Upper lobe of left lung (tissue), 4 donors: ENCODE measurements at regions not wholly inside any gene's neighbourhood (a gene's known extent, or its start where the extent isn't known, plus 50 kb on each side); places are given as distances from the start of the nearest gene placed in this dataset.

ENCODE experiments used
- CTCF ChIP-seq, 6 experiments: fragments of 450-650 bp in 4 of 6; fragments of 200-600 bp in 2 of 6; sonication (generic) in 2 of 6; IDR thresholded peaks; one replicate each; pipeline ENCODE4 v1.5.1; 2016 to 2019; ENCODE audit warnings: antibody characterized with exemption in 6 of 6
- POLR2A ChIP-seq, 4 donors: fragments of 450-650 bp; IDR thresholded peaks; one replicate each; pipeline ENCODE4 v1.5.1; 2016 to 2017; ENCODE audit warnings: antibody characterized with exemption in 4 of 4, mild to moderate bottlenecking in 2 of 4
- POLR2AphosphoS5 ChIP-seq, 2 donors: sonication (generic); formaldehyde crosslinking; IDR thresholded peaks; one replicate each; pipeline ENCODE4 v1.5.1; 2017; ENCODE audit warnings: antibody characterized with exemption in 2 of 2

- no peak for TF ChIP-seq POLR2AphosphoS5 (IDR thresholded peaks at IDR 0.05)
- no peak for TF ChIP-seq CTCF (IDR thresholded peaks at IDR 0.05)
- TF ChIP-seq POLR2A (IDR thresholded peaks at IDR 0.05) = no peak
Observed at GRCh38 chr6:133613211-133613610, 275.7 kb upstream of the TCF21 start.
